ENCODE measurements at regions not wholly inside any gene's neighbourhood (a gene's known extent, or its start where the extent isn't known, plus 50 kb on each side); places are given as distances from the start of the nearest gene placed in this dataset.
"Not testable (repeated sequence)": the region's sequence is repeated elsewhere in the genome, so short reads cannot be mapped to it uniquely, and the experiment has no call there.

DNA sequence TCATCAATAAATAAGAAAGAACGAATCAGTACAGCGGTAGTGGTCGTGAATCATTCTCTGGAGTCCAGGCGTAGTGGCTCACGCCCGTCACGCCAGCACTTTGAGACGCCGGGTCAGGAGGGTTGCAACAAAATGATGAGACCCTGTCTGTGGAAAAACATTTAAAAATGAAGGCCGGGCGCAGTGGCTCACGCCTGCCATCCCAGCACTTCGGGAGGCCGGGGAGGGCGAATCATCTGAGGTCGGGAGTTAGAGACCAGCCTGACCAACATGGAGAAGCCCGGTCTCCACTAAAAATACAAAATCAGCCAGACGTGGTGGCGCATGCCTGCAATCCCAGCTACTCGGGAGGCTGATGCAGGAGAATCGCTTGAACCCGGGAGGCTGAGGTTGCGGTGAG, 111.8 kb upstream of the ANKRD30BL start:
- DNase-seq: not testable (repeated sequence)

DNA sequence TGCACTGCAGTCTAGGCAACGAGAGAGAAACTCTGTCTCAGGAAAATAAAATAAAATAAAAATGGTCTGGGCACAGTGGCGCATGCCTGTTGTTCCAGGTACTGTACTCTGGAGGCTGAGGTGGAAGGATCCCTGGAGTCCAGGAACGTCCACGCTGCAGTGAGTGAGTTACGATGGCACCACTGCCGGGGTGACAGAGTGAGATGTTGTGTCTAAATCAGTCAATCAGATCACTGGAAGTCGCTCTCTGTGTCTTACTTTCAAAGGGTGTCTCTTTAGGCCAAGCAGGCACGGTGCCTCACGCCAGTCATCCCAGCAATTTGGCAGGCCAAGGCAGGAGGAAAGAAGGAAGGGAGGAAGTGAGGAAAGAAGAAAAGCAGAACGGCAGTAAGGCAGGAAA, 112.2 kb upstream of the ANKRD30BL start:
- DNase-seq: no peak

DNA sequence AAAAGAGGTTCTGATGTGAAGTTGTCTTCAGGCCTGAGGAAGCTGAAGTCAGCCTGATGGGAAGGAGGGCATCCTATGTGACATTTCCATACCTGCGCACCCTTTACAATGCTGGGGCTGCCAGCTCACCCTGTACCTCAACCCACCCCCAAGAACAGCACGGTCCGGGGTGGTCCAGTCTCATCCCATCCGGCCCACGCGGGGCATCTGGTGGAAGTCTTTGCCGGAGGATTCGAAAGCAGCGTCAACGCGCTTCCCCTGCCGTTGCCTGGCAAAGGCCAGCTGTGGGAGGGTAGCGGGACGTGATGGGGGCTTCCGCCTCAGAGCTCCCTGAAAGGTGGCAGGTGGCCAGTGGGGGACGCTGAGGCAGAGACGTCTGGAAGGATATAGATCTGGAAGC, 113.6 kb upstream of the ANKRD30BL start:
- DNase-seq: no peak

- DNase-seq: no peak
These were observed 114.8 kb upstream of the ANKRD30BL start for GRCh38 chr2:132276571-132276981.

GRCh38 chr2:132278267-132278666, 116.5 kb upstream of the ANKRD30BL start:
- no peak for DNase-seq

DNA sequence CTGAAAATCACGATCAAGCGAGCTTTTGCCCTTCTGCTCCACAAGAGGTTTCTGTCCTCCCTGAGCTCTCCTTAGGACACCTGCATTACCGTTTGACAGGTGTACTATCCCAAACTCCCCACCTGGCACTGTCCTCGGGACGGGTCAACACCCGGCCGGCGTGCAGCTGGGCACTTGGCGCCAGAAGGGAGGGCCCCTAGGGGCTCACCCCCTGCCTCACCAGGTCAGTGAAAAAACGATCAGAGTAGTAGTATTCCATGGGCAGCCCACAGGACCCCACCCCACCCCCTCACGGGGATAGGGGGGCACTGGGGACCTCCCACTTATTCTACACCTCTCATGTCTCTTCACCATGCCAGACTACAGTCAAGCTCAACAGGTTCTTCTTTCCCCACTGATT, 117.6 kb upstream of the ANKRD30BL start:
- DNase-seq: no peak

GRCh38 chr2:132279930-132280615, 118.3 kb upstream of the ANKRD30BL start:
- DNase-seq: no peak

GRCh38 chr2:132280912-132281311, 119.2 kb upstream of the ANKRD30BL start:
- DNase-seq: no peak

GRCh38 chr2:132282104-132282503, 120.4 kb upstream of the ANKRD30BL start:
- DNase-seq: not testable (repeated sequence)

DNA sequence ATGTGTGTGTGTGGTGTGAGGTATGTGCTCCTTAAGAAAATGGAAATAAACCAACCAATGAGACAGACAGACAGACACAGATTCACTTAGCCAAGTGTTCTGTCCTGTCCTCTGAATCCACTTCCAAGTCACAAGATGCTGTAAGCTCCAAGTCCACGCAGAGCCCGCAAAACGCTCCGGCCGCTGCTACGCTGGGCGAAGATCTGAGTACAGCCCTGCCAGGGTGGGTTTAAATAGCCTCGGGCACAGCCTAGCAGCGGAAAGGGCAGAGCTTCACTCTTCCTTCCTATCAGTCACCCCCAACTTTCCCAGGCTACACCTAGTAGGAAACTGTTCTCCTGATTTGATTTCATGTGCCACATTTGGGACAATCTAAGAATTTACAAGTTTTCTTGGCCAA, 121.2 kb upstream of the ANKRD30BL start:
- no peak for DNase-seq

DNA sequence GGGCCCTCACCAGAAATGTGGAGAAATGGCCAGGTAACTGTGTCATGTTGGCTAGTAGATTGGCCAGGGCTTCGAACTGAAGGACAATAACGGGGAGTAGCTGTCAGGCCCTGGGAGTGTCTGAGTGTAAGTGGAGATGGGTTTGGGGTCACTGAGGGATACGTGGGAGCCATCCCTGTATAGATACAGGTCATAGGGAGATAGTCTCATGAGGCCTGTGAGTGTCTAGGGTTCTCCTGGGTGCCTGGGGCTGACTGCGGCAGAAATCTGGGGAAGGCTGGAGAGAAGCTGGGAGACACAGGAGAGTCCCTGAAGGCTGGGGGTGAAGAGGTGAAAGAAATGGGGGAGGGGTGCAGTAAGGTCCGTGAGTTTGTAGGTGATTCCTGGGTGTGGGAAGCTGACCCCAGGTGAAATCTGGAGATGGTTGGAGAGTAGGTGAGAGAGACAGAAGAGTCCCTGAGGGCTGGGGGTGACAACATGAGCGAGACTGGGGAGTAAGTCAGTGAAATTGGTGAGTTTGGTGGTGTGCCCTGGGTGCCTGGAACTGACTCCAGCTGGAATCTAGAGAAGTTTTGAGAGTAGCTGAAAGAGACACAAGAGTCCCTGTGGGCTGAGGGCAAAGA, 124.6 kb upstream of the ANKRD30BL start:
- not testable (repeated sequence) for DNase-seq

GRCh38 chr2:132287910-132288309, 126.2 kb upstream of the ANKRD30BL start:
- not testable (repeated sequence) for DNase-seq

- DNase-seq: not testable (repeated sequence)
These were observed 127.4 kb upstream of the ANKRD30BL start for GRCh38 chr2:132289138-132289537.

GRCh38 chr2:132289812-132290211, 126.8 kb upstream of the GPR39 start:
- DNase-seq: not testable (repeated sequence)

DNA sequence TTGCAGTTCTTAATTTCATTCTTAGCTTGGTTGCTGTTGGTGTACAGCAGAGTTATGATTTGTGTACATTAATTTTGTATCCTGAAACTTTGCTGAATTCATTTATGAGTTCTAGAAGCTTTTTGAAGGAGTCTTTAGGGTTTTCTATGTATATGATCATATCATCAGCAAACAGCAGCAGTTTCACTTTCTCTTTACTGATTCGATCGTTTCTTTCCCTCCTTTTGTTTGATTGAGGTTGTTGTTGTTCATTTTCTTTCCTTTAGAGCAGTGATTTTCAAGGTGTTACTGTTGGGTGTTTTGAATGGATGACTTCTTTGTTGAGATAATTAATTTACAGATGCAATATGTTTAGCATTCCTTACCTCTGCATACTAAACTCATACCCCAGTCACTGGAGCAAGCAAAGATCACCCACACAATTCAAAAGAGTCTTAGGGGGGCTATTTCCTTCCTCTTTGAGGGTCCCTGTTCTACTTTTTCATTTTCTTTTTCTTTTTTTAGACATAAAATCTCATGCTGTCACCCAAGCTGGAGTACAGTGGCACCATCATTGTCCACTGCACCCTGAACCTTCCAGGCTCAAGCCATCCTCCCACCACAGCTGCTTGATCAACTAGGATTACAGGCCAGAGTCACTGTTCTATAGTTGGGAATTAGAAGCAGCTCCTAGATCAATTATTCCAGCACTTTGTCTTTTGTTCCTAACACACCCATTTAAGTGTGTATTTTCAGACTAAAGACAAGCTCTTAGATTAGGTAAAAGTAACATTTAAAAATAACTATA, 115.8 kb upstream of the GPR39 start:
- peak in 1 of 5 experiments; percentile 23 for DNase-seq

- peak in 1 of 5 experiments; percentile 11 for DNase-seq
These were observed 111.8 kb upstream of the GPR39 start for GRCh38 chr2:132304661-132305380.

DNA sequence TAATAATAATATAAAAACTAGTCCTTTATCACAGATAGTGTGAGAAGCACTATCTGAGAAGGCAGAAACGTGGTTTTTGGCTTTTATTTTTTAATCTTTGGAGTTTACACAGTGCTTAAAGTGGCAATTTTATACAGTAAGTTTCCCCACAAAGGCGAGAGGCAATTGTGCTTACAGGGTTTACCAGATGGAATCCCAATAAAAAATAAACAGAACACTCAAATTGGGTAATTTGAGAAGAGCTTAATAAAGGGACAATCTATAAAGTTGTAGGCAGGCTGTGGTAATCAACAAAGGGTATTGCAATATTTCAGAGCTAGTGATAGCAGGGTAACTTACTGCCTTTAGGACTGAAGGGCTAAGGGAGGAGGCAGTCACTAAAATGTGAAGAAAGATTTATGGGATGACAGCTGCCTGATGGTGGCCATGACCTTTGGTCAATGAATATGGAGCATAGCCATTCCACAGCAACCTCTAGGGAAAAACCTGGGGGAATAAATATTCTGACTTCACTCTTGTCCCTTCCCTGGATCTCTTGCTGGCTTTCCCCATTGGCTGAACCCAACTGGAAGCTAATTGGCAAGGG, 108.9 kb upstream of the GPR39 start:
- DNase-seq: not testable (repeated sequence)

GRCh38 chr2:132309203-132309602, 107.4 kb upstream of the GPR39 start:
- not testable (repeated sequence) for DNase-seq

DNA sequence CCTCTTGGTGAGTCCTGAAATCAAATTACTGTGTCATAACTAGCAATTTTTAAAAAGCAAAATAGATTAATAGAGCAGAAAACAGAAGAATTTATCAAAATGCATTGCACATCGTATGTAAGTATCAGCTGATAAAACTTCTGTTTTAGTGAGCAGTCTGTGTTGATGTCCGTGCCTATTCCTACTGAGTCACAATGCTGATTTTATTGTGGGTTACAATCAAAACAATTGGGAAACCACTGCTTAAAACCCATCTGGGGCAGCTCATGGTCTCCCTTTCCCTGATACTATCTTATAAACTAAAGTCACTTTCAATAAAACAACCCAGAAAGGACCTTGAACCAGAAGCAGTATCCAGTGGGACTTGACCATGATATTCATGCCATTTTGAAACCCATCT, 101.1 kb upstream of the GPR39 start:
- DNase-seq: not testable (repeated sequence)

DNA sequence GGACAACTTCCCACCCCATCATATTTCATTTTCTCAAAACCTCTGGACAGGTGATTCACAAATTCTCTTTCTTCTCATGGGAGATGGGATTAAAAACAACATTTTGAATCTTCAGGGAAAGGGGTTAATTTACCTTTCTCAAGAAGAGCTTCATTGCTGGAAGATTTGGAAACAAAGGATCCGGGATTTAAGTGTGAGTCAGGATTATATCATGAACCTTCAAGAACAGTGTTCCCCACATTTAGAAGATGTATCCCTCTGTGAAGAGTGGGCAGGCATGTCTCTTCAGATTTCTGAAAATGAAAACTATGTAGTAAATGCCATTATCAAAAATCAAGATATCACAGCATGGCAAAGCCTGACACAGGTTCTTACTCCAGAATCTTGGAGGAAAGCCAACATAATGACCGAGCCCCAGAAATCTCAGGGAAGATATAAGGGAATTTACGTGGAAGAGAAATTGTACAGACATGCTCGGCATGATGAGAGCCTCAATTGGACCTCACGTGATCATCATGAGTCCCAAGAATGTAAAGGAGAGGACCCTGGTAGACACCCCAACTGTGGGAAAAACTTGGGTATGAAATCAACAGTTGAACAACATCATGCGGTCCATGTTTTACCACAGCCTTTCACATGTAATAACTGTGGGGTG, 99.5 kb upstream of the GPR39 start:
- not testable (repeated sequence) for DNase-seq

- DNase-seq: not testable (repeated sequence)
These were observed 98.1 kb upstream of the GPR39 start for GRCh38 chr2:132318481-132318880.

- not testable (repeated sequence) for DNase-seq
These were observed 92.6 kb upstream of the GPR39 start for GRCh38 chr2:132324005-132324404.

Measured in T-helper 2 cell (primary cell).